M059J (cell line): ENCODE measurements at regions not wholly inside any gene's neighbourhood (a gene's known extent, or its start where the extent isn't known, plus 50 kb on each side); places are given as distances from the start of the nearest gene placed in this dataset.
A peak's percentile ranks its signal among the peaks of the same experiment; 100 is the strongest.

Experiments
- DNase-seq: peaks from one replicate; pipeline ENCODE4 v3.0.0-alpha.2; 2012; ENCODE audit warnings: low read depth

DNA sequence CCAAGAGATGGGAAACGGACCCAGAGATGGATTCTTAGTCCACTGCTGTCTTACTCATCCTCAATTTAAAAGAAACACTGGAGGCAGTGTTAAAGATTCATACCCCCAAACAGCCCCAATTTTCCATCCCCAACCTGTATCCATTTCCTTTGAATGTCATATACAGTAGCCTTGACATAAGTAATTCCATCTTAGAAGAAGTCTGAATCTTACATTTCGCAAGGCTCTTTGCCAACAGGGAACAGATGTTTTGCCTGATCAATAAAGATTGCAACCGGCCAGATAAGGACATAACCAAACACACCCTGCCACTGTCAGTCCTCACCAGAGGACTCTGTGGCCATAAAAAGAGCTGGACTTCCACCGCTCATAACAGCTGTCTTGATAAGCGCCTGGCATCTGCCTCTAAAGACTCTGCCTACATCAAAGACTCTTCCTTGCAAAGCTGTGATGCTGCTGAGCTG, 59.0 kb upstream of the MED9 start:
- no peak for DNase-seq

GRCh38 chr17:17419166-17419565, 57.6 kb upstream of the MED9 start:
- DNase-seq, result no peak

- no peak for DNase-seq
Measured at GRCh38 chr17:17419631-17420030, 57.2 kb upstream of the MED9 start.

DNA sequence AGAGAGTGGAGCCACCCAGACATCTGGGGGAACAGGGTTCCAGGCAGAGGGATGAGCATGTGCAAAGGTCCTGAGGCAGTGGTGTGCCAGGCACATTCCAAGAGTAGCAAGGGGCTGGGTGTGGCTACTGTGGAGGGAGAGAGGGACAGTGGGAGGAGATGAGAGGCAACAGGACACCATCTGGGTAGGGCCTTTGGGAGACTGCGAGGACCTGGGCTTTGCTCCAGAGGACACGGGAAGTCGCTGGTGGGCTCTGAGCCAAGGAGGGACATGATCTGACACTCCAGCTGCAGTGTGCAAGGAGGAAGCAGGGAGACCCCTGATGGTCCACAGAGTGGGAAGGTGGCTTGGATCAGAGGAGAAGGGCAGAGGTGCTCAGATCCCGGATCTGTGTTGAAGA, 56.7 kb upstream of the MED9 start:
- no peak for DNase-seq

DNA sequence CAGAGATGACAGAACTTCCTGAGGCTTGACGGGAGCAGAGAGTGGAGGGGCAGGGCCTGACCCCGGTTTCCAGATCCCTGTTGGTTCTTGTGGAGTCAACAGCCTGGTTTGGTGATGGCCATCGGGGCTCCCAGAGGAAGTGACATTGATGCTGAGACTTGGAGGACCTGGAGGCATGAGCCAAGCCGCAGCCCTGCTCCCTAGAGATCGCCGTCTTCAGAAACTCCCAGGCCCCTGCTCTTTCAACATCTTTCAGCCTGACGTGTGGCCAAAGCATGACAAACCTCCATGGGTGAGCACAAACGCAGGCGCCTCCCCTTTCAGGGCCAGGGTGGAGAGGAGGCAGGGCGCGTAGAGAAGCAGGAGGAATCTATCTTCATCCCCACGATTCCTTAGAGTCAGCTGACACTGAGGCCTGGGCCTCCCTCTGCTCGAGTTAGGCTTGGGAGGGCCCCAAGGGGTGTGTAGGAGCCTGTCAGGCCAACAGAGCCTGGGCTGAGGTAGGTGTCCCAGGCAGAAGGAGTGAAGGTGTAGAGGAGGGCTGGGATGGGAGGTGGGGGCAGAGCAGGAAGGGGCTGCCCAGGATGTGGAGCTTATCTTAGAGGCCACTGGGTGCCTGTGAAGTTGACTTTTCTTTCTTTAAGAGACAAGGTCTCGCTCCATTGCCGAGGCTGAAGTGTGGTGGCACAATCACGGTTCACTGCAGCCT, 56.1 kb upstream of the MED9 start:
- DNase-seq, result no peak

GRCh38 chr17:17421346-17422216, 55.2 kb upstream of the MED9 start:
- no peak for DNase-seq

DNA sequence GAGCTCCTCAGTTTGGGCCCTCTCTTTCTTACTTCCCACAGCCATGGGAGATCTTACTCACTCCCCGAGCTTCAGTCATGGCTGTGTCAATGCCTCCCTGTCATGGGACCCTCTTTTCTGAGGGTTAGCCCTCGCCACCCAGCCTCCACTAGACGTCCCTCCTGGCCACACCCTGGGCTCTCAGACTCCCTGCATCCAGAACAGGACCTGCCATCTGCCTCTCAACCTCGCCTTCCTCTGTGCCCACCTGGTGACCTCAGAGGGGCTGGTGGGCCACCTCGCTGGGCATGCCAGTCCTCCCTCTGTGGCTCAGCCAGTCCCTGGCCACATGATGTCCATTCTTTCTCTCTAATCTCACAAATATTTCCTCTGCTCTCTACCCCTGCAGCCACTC, 54.6 kb upstream of the MED9 start:
- no peak for DNase-seq

GRCh38 chr17:17422641-17423040, 54.2 kb upstream of the MED9 start:
- no peak for DNase-seq

GRCh38 chr17:17423656-17424055, 53.1 kb upstream of the MED9 start:
- no peak for DNase-seq

DNA sequence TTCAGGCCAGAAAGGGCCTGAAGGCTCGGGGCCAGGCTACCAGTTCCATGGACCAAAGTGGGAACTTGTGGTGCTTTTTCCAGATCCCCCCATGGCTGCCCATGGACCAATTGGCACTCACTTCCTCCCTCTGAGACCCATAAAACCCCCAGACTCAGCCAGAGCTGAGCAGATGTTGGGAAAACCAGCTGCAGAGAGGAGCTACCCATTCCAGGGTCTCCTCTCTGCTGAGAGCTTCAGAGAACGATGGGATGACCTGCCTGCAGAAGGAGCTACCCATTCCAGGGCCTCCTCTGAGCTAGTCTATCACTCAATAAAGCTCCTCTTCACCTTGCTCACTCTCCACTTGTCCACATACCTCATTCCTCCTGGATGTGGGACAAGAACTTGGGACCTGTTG, 52.2 kb upstream of the MED9 start:
- no peak for DNase-seq

DNA sequence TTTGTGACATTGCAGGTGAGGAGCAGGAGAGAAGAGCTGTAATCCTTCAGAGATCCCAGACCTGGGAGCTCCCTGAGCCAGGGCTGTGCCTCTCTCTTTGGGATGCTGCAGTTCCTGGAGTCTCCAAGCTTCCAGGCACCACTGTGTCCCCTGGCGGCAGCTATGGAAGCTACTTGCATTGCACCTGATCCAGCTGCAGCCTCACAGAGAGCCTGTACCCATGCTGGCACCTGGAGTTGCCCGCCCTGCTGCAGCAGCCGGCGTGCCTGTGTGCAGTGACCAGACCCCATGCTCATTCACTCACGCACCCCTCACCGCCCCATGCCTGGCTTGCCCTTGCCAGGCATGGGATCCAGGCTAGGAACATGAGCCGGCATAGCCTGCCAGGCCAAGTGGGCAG, 51.8 kb upstream of the MED9 start:
- no peak for DNase-seq

GRCh38 chr17:17425591-17425990, 51.2 kb upstream of the MED9 start:
- DNase-seq, result peak; percentile 71

- DNase-seq, result no peak
Measured at GRCh38 chr17:17426184-17426583, 50.6 kb upstream of the MED9 start.
